MCF 10A (cell line): ENCODE measurements at regions not wholly inside any gene's neighbourhood (a gene's known extent, or its start where the extent isn't known, plus 50 kb on each side); places are given as distances from the start of the nearest gene placed in this dataset.

Source experiments
- BruUV-seq: library from RNA; stranded (reverse); fragments of 400-500 nt; replicated peaks from 2 replicates; lab custom pipeline; 2021; lab: Mats Ljungman, UMichigan
- CTCF ChIA-PET: fragments of 300-600 bp; sonication (Branson Sonifier 250); formaldehyde crosslinking; extraction: SDS; loops from one replicate; lab custom pipeline; 2021; ENCODE audit warnings: antibody characterized with exemption, inconsistent platforms; lab: Yijun Ruan, JAX
- POLR2A ChIA-PET: fragments of 300-600, 350-650 bp; sonication (Branson Sonifier 250); formaldehyde crosslinking; extraction: SDS; loops from one replicate; lab custom pipeline; 2020; ENCODE audit warnings: antibody characterized with exemption, inconsistent platforms; lab: Yijun Ruan, JAX
- DNase-seq: peaks from one replicate; pipeline ENCODE4 v3.0.0-alpha.2; 2018; ENCODE audit not compliant: unreplicated experiment
- H3K27ac Mint-ChIP-seq: one replicate; pipeline ENCODE4 v1.8.0; 2022; ENCODE audit warnings: mild to moderate bottlenecking, low read depth, mixed read lengths; ENCODE audit not compliant: unreplicated experiment
- H3K27me3 Mint-ChIP-seq: one replicate; pipeline ENCODE4 v1.8.0; 2022; ENCODE audit warnings: mixed read lengths; ENCODE audit not compliant: insufficient read depth, unreplicated experiment
- H3K36me3 Mint-ChIP-seq: one replicate; pipeline ENCODE4 v1.8.0; 2022; ENCODE audit warnings: mild to moderate bottlenecking, moderate library complexity, mixed read lengths; ENCODE audit not compliant: insufficient read depth, unreplicated experiment
- H3K4me1 Mint-ChIP-seq: one replicate; pipeline ENCODE4 v1.8.0; 2022; ENCODE audit warnings: mixed read lengths; ENCODE audit not compliant: insufficient read depth, unreplicated experiment
- H3K4me3 Mint-ChIP-seq: one replicate; pipeline ENCODE4 v1.8.0; 2022; ENCODE audit warnings: mild to moderate bottlenecking, moderate library complexity, mixed read lengths; ENCODE audit not compliant: unreplicated experiment
- H3K9me3 Mint-ChIP-seq: one replicate; pipeline ENCODE4 v1.8.0; 2022; ENCODE audit warnings: mixed read lengths; ENCODE audit not compliant: unreplicated experiment
- intact Hi-C: fragments of 100-400 bp; cut with micrococcal nuclease; formaldehyde crosslinking; loops from 2 replicates; pipeline ENCODE4 v1.14.1; 2022
- TF ChIP-seq, protein P1 (sequence below): fragments of 200-600 bp; IDR thresholded peaks from one replicate; pipeline ENCODE4 v1.8.0; 2022; ENCODE audit warnings: antibody characterized with exemption, mild to moderate bottlenecking; ENCODE audit not compliant: unreplicated experiment

DNA sequence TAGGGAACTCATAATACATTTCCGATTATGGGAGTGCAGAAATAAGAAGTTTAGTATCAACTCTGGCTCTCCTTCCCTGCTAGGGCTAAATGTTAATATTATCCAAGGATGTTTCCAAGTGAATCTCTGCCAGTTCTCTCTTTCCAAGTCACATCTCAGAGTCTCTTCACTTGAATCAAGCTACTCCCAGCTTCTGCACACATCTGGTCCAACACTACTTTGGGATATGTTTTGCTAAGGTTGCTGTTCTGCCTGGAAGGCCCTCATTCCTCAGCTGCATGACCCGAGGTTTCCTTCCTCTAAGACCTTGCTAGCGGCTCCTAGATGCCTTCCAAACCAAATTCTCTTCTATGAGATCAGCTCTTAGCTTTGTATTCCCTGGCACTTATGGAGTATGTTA lies 331.8 kb downstream of the GJA1 start:
- POLR2A ChIA-PET, result no interaction called here

DNA sequence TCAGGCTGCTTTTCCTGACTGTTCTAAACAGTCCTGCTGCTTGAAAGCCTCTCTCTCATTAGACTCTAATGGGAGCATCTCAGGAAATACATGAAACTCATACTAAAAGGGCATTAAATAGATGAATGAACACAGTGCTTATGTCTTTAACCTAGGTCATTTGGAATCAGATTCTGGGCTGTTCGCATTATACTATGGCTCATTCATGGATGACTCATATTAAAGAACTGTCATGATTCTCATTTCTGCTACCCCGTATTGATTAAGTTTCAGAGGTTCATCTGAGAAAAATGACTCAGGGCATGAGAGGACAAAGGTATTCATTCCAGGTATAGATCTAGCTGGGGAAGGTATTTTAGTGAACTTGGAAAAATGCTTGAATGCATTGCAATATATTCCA lies 335.5 kb downstream of the GJA1 start:
- DNase-seq, result peak; percentile 13
- TF ChIP-seq, protein P1, sequence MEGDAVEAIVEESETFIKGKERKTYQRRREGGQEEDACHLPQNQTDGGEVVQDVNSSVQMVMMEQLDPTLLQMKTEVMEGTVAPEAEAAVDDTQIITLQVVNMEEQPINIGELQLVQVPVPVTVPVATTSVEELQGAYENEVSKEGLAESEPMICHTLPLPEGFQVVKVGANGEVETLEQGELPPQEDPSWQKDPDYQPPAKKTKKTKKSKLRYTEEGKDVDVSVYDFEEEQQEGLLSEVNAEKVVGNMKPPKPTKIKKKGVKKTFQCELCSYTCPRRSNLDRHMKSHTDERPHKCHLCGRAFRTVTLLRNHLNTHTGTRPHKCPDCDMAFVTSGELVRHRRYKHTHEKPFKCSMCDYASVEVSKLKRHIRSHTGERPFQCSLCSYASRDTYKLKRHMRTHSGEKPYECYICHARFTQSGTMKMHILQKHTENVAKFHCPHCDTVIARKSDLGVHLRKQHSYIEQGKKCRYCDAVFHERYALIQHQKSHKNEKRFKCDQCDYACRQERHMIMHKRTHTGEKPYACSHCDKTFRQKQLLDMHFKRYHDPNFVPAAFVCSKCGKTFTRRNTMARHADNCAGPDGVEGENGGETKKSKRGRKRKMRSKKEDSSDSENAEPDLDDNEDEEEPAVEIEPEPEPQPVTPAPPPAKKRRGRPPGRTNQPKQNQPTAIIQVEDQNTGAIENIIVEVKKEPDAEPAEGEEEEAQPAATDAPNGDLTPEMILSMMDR, result no peak
- H3K36me3 Mint-ChIP-seq, result no peaks in the 10 kb centered on the region
- peaks cover 6% of the 10 kb centered on the region for H3K4me1 Mint-ChIP-seq
- H3K9me3 Mint-ChIP-seq, result no peaks in the 10 kb centered on the region
- ChIA-PET CTCF (interaction anchor here (1.1 kb wide), 1 partner anchor 11 kb away, joined by 4 read pairs; no protein-coding TSS in a partner anchor), POLR2A (interaction anchor here (0.6 kb wide), 1 partner anchor 159 kb away, joined by 7 read pairs; no protein-coding TSS in a partner anchor)
- no peak overlapping the region for H3K4me3 Mint-ChIP-seq
- BruUV-seq, result no TSS peak
- H3K27me3 Mint-ChIP-seq, result no peaks in the 10 kb centered on the region
- no peak overlapping the region for H3K27ac Mint-ChIP-seq
- intact Hi-C loops, result no loop called here

More for the DNA sequence above, 331.8 kb downstream of the GJA1 start:
- Mint-ChIP-seq H3K4me3 (no peak overlapping the region), H3K9me3 (no peaks in the 10 kb centered on the region), H3K27ac (no peak overlapping the region), H3K36me3 (no peaks in the 10 kb centered on the region), H3K4me1 (peaks cover 6% of the 10 kb centered on the region), H3K27me3 (no peaks in the 10 kb centered on the region)
- BruUV-seq, result no TSS peak
- CTCF ChIA-PET, result interaction anchor here (0.6 kb wide), 2 partner anchors 135 to 763 kb away, joined by 3 to 4 read pairs; no protein-coding TSS in a partner anchor
- TF ChIP-seq, protein P1, result no peak
- intact Hi-C loops, result no loop called here
- no peak for DNase-seq

DNA sequence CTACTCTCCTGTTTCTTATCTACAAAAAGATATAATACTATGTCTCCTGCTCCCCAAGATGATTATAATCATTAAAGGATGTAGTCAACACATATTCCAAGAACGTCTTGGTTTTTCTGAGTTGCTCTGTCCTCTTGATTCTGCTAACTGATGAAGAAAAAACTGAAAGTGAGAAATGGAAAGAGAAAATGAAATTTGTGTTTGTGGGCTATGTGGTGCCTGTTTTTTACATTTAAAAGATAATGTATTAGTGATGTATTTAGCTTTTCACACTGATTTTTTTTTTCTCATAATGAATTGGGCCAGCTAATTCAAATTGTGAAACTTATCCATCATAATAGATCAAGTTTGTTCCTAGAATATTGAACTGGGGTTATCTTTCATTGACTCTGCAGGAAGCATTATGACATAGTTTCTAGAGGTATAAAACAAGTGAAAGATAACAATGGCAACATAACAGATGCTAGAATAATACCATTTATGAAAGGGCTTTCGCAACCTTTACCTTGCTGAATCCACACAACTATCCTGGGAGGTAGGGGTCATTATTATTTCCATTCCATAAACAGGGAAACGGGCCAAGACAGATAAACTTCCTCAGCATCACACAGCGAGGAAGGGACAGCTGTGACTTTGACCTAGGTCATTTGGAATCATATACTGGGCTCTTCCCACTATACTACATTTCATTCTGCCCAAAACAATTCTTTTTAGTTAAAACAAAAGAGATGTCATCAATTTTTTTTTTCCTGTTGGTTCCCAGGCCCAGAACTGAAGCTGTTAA lies 336.7 kb downstream of the GJA1 start:
- ChIA-PET CTCF (interaction anchor here (1.1 kb wide), 1 partner anchor 12 kb away, joined by 4 read pairs; no protein-coding TSS in a partner anchor), POLR2A (interaction anchor here (0.6 to 1.1 kb wide), 2 partner anchors 12 to 45 kb away, joined by 3 read pairs; no protein-coding TSS in a partner anchor)
- Mint-ChIP-seq H3K27me3 (no peaks in the 10 kb centered on the region), H3K36me3 (no peaks in the 10 kb centered on the region), H3K9me3 (no peaks in the 10 kb centered on the region), H3K4me3 (no peak overlapping the region), H3K27ac (no peak overlapping the region), H3K4me1 (peaks cover 6% of the 10 kb centered on the region)
- BruUV-seq, result no TSS peak
- DNase-seq, result no peak
- intact Hi-C loops, result no loop called here
- TF ChIP-seq, protein P1, result no peak

DNA sequence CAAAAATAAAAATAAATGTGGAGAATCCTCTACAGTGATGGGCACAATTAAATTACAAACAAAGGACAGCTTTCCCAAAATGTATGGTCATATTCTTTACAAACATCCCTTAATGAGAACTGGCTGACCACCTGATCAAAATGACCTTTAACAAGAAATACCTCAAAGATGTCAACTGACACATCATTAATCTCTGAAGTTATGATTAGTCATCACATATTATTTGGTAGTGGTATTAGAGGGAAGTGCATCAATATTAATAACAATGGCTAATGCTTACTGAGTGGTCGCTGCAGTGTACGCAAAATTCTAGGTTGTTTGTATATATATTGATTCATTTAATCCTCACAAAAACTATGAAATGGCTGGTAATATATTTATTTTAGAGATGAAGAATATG lies 340.6 kb downstream of the GJA1 start:
- CTCF ChIA-PET, result no interaction called here
- TF ChIP-seq, protein P1, result no peak
- no TSS peak for BruUV-seq

More for the DNA sequence above, 340.6 kb downstream of the GJA1 start:
- POLR2A ChIA-PET, result no interaction called here
- H3K4me1 Mint-ChIP-seq, result peaks cover 2% of the 10 kb centered on the region
- no peaks in the 10 kb centered on the region for H3K27me3 Mint-ChIP-seq
- no peak overlapping the region for H3K4me3 Mint-ChIP-seq
- H3K27ac Mint-ChIP-seq, result no peak overlapping the region
- intact Hi-C loops, result no loop called here
- no peak for DNase-seq
- H3K36me3 Mint-ChIP-seq, result no peaks in the 10 kb centered on the region
- no peaks in the 10 kb centered on the region for H3K9me3 Mint-ChIP-seq
